C4-2B (cell line): ENCODE measurements at regions not wholly inside any gene's neighbourhood (a gene's known extent, or its start where the extent isn't known, plus 50 kb on each side); places are given as distances from the start of the nearest gene placed in this dataset.

Experiments used
- ZFX ChIP-seq: fragments of 450-650 bp; IDR thresholded peaks from 2 replicates; pipeline ENCODE4 v1.6.1; 2017
- TF ChIP-seq, protein P1 (sequence below): fragments of 450-650 bp; conservative IDR thresholded peaks from 2 replicates; pipeline ENCODE4 v1.5.1; 2017; ENCODE audit warnings: mild to moderate bottlenecking

DNA sequence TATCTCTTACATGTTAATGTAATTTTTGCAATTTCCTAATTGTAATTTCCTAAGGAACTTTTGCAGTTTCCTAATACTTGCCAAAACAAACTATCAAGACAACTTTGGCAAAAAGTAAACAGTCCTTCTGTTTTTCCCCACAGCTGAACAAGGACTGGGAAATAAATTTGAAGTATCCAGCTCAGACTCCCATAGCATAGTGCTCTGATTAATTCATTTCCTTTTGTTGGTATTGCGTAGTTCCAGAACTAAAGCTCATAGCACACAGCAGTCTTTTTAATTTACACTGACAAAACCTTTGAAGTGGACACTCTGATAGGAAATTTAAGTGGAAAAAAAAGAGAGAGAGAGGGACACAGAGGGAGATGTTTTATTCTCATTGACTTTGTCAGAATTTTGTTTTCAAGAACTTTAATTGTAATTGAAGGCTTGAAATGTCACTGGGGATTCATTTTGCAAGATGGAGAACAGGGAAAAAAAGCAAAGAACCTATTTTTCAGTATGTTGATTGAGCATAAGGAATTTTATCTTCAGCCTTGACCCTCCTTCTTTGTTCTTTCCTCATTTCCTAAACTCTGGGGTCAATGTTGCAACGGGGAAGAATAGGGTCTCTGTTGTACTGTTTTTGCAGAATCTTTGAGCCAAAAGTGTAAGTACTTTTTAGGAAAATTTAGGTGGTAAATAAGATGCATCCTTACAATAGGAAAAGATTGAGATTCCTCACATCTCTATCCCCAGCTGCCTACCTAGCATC is 232.2 kb upstream of the NPSR1 start:
- TF ChIP-seq, protein P1, sequence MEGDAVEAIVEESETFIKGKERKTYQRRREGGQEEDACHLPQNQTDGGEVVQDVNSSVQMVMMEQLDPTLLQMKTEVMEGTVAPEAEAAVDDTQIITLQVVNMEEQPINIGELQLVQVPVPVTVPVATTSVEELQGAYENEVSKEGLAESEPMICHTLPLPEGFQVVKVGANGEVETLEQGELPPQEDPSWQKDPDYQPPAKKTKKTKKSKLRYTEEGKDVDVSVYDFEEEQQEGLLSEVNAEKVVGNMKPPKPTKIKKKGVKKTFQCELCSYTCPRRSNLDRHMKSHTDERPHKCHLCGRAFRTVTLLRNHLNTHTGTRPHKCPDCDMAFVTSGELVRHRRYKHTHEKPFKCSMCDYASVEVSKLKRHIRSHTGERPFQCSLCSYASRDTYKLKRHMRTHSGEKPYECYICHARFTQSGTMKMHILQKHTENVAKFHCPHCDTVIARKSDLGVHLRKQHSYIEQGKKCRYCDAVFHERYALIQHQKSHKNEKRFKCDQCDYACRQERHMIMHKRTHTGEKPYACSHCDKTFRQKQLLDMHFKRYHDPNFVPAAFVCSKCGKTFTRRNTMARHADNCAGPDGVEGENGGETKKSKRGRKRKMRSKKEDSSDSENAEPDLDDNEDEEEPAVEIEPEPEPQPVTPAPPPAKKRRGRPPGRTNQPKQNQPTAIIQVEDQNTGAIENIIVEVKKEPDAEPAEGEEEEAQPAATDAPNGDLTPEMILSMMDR, result no peak
- no peak for TF ChIP-seq ZFX
